ENCODE measurements at regions not wholly inside any gene's neighbourhood (a gene's known extent, or its start where the extent isn't known, plus 50 kb on each side); places are given as distances from the start of the nearest gene placed in this dataset.
A peak's percentile ranks its signal among the peaks of the same experiment; 100 is the strongest.

GRCh38 chr21:24729568-24729967, 877.7 kb downstream of the MRPL39 start:
- in situ Hi-C loops (cut with HindIII; ENCODE audit: low sequenced_read_pairs) = no loop called here
- no peak for DNase-seq (ENCODE audit: low read depth)
- H3K4me3 ChIP-seq (ENCODE audit: low read depth, low read length) = no peak overlapping the region
- TF ChIP-seq CTCF (IDR thresholded peaks at IDR 0.05; ENCODE audit: low read depth, low read length, missing control alignments) = no peak

DNA sequence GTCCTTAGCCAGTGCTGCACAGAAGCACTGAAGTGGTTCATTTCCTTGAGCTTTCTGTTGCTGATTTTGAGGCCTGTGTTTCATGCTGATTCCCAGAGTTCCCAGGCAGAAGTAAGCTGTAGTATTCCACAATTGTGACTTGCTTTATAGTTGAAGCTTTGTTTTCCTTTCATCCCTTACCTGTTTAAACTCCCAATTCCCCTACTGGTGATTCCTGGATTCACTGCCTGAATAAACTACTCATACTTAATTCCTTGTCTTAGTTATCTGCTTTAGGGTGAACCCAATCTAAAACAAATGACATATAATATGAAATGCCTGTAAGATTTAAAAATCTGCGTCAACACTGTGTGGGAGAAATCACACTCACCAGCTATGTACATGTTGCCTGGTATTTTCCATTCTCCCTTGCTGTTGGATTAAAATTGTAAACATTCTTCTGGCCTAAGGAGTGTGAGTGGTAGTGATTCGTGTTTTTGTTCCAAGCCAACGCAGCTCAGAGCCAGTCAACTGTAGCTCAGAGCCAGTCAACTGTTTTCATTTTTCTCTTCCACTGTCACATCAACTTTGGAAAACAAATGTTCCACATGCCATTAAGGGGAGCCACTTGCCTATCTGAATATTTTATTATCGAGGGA, 879.4 kb downstream of the MRPL39 start:
- in situ Hi-C loops (cut with HindIII; ENCODE audit: low sequenced_read_pairs) = no loop called here
- no peak for DNase-seq (ENCODE audit: low read depth)
- TF ChIP-seq CTCF (IDR thresholded peaks at IDR 0.05; ENCODE audit: low read depth, low read length, missing control alignments) = no peak
- H3K4me3 ChIP-seq (ENCODE audit: low read depth, low read length) = no peak overlapping the region

DNA sequence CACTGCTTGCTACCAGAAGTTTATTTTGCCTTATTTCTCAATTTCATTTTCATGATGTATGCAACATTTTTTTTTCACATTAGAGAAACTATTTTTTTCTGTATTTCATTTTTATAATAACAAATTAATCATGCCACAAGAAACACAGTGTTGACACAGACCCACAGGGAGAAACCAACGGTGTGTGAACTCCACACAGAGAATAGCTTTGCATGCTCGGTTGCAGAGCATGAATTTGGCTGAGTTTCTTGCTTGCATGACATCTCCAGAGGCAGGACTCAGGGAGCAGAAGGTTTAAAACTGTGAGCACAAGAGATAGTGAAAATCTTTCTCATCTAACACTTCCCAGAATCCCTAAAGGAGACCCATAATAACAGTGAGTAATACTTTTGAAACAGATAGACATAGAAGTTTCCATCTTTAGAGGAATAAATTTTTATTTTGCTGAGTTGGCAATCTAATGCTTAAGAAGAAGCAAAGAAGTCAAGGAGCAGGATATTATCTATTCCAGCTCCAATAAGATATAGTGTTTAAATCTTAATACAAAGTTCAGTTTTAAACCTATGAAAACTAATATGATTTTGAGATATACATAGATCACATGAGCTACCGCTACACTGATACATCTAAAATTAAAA, 890.9 kb downstream of the MRPL39 start:
- in situ Hi-C loops (cut with HindIII; ENCODE audit: low sequenced_read_pairs) = no loop called here
- peak; percentile 65 for DNase-seq (ENCODE audit: low read depth)

DNA sequence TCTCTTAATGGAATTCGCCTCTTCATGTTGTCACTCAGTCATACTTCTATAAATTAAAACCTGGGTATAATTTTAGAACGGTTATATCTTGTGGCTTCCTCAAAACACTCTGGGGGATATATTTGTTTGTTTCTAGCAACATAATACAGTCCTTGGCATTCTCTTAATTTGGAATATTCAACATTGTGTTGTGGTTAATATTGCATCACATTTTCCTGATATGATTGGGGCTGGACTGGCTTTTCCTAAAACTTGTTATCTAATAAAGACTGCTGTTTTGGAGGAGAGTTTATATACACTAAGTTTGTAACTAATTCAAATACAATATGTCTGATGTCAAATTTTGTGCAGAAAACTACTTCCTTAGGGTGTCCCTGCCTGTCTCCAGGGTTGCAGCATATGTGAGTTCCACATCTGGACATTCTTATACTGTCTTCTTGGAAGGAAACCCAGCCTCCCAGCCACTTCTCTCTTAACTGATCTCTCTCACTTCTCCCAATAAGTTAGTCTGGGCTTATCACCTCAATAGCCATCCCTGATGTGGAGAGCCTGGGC, 892.6 kb downstream of the MRPL39 start:
- no peak for DNase-seq (ENCODE audit: low read depth)
- TF ChIP-seq CTCF (IDR thresholded peaks at IDR 0.05; ENCODE audit: low read depth, low read length, missing control alignments) = no peak
- no peak overlapping the region for H3K4me3 ChIP-seq (ENCODE audit: low read depth, low read length)
- in situ Hi-C loops (cut with HindIII; ENCODE audit: low sequenced_read_pairs) = no loop called here

More for the DNA sequence above, 890.9 kb downstream of the MRPL39 start:
- TF ChIP-seq CTCF (IDR thresholded peaks at IDR 0.05; ENCODE audit: low read depth, low read length, missing control alignments) = no peak
- no peak overlapping the region for H3K4me3 ChIP-seq (ENCODE audit: low read depth, low read length)

GRCh38 chr21:24705201-24705600, 902.1 kb downstream of the MRPL39 start:
- DNase-seq (ENCODE audit: low read depth) = no peak
- no peak for TF ChIP-seq CTCF (IDR thresholded peaks at IDR 0.05; ENCODE audit: low read depth, low read length, missing control alignments)
- in situ Hi-C loops (cut with HindIII; ENCODE audit: low sequenced_read_pairs) = no loop called here
- no peak overlapping the region for H3K4me3 ChIP-seq (ENCODE audit: low read depth, low read length)

- in situ Hi-C loops (cut with HindIII; ENCODE audit: low sequenced_read_pairs) = no loop called here
- DNase-seq (ENCODE audit: low read depth) = no peak
- no peak overlapping the region for H3K4me3 ChIP-seq (ENCODE audit: low read depth, low read length)
- TF ChIP-seq CTCF (IDR thresholded peaks at IDR 0.05; ENCODE audit: low read depth, low read length, missing control alignments) = no peak
Observed at GRCh38 chr21:24693779-24694178, 913.5 kb downstream of the MRPL39 start.
